ENCODE measurements at regions not wholly inside any gene's neighbourhood (a gene's known extent, or its start where the extent isn't known, plus 50 kb on each side); places are given as distances from the start of the nearest gene placed in this dataset.

GRCh38 chr11:81237139-81237538, 1496.5 kb downstream of the FAM181B start:
- TF ChIP-seq CTCF (IDR thresholded peaks at IDR 0.05) (peak; percentile 65; the same call in 1 of the 2 replicates), REST (IDR thresholded peaks at IDR 0.05; ENCODE audit: insufficient read depth in 1 of 2, low read depth in 2 of 2, low read length in 1 of 2) (no peak), TCF7L2 (IDR thresholded peaks at IDR 0.05; ENCODE audit: low read depth, low read length) (no peak), POLR2AphosphoS5 (IDR thresholded peaks at IDR 0.05; ENCODE audit: low read depth, low read length) (no peak), SIN3A (IDR thresholded peaks at IDR 0.05; ENCODE audit: borderline replicate concordance, insufficient read depth, low read depth, low read length) (no peak)

Measured in Panc1 (cell line).